Right lobe of liver (tissue), 6 donors: ENCODE measurements at regions not wholly inside any gene's neighbourhood (a gene's known extent, or its start where the extent isn't known, plus 50 kb on each side); places are given as distances from the start of the nearest gene placed in this dataset.
A peak's percentile ranks its signal among the peaks of the same experiment; 100 is the strongest.

Source experiments
- ATAC-seq, 4 donors: fragments of 200-7000 bp; cut with Tn5 transposase; one replicate each; pipeline ENCODE4 v1.9.1; 2020; ENCODE audit warnings: mild to moderate bottlenecking in 4 of 4, moderate library complexity in 4 of 4
- DNase-seq, 3 donors: peaks; one replicate each; pipeline ENCODE4 v3.0.0-alpha.2; 2020
- H3K27ac ChIP-seq, 3 donors: fragments of 200-600 bp; one replicate each; pipeline ENCODE4 v1.8.0; 2022
- H3K27me3 ChIP-seq, 2 donors: fragments of 200-600 bp; one replicate each; pipeline ENCODE4 v1.8.0; 2022
- H3K36me3 ChIP-seq, 4 donors: fragments of 200-600 bp; sonication (generic) in 1 of 4; one replicate each; pipeline versions ENCODE4 v1.5.1 to v1.8.0; 2017 to 2022; ENCODE audit warnings: control low read depth in 1 of 4
- H3K4me1 ChIP-seq, 4 donors: fragments of 200-600 bp; sonication (generic) in 1 of 4; one replicate each; pipeline versions ENCODE4 v1.5.1 to v1.8.0; 2017 to 2022; ENCODE audit warnings: control low read depth in 1 of 4
- H3K4me3 ChIP-seq, 3 donors: fragments of 200-600 bp; one replicate each; pipeline ENCODE4 v1.8.0; 2022
- H3K9me3 ChIP-seq, 4 donors: fragments of 200-600 bp; sonication (generic) in 1 of 4; one replicate each; pipeline versions ENCODE4 v1.5.1 to v1.8.0; 2017 to 2022; ENCODE audit warnings: control low read depth in 1 of 4
- POLR2A ChIP-seq: fragments of 450-650 bp; IDR thresholded peaks from one replicate; pipeline ENCODE4 v1.6.1; 2017; ENCODE audit warnings: antibody characterized with exemption, mild to moderate bottlenecking
- WGBS: methylation state at CpG from one replicate; pipeline ENCODE4 v1.1.6; 2018; ENCODE audit warnings: low coverage, low lambda C conversion rate; ENCODE audit not compliant: insufficient coverage; ENCODE audit errors: missing lambda C conversion rate; 5-methylcytosine and 5-hydroxymethylcytosine counted together
- intact Hi-C, 2 donors: fragments of 100-400 bp; cut with DNase I; formaldehyde crosslinking; loops; one replicate each; pipeline versions ENCODE4 v1.11.2 to v1.14.1; 2022
- TF ChIP-seq, protein P1 (sequence below), 4 donors: fragments of 200-600 bp in 3 of 4; fragments of 450-650 bp in 1 of 4; IDR thresholded peaks; one replicate each; pipeline versions ENCODE4 v1.5.1 to v1.8.0; 2016 to 2022; ENCODE audit warnings: antibody characterized with exemption in 4 of 4, mild to moderate bottlenecking in 2 of 4
- donor health status: DM: no; HTN: yes; CAD: no.
- donor health status: DM: no; HTN: no; CAD: no.
- donor health status: DM: no; HTN: no; CAD: no.
- donor health status: DM: no; HTN: yes; CAD: no.
- donor health status: DM: no; HTN: yes; CAD: no.

DNA sequence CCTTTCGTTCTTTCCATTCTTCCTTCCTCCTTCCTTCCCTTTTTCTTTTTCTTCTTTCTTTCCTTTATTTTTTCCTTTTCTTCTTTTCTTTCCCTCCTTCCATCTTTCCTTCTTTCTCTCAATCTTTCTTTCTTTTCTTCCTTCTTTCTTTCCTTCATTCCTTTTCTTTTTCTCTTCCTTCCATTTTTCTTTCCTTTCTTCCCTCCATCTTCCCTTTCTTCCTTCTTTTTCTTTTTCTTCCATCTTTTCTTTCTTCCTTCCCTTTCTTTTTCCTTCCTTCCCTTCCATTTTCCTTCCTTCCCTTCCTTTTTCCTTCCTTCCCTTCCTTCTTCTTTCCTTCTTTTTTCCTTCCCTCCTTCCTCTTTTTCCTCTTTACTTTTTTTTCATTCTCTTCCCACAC lies 568.7 kb downstream of the GALR1 start:
- H3K4me1 ChIP-seq: no peaks in the 10 kb centered on the region
- ATAC-seq: no peak
- TF ChIP-seq, protein P1, sequence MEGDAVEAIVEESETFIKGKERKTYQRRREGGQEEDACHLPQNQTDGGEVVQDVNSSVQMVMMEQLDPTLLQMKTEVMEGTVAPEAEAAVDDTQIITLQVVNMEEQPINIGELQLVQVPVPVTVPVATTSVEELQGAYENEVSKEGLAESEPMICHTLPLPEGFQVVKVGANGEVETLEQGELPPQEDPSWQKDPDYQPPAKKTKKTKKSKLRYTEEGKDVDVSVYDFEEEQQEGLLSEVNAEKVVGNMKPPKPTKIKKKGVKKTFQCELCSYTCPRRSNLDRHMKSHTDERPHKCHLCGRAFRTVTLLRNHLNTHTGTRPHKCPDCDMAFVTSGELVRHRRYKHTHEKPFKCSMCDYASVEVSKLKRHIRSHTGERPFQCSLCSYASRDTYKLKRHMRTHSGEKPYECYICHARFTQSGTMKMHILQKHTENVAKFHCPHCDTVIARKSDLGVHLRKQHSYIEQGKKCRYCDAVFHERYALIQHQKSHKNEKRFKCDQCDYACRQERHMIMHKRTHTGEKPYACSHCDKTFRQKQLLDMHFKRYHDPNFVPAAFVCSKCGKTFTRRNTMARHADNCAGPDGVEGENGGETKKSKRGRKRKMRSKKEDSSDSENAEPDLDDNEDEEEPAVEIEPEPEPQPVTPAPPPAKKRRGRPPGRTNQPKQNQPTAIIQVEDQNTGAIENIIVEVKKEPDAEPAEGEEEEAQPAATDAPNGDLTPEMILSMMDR (IDR thresholded peaks at IDR 0.05): no peak
- TF ChIP-seq POLR2A: no peak
- 57% methylated on average over 1 of the region's 1 CpG for WGBS
- DNase-seq: no peak
- no peaks in the 10 kb centered on the region for H3K9me3 ChIP-seq
- H3K36me3 ChIP-seq: no peaks in the 10 kb centered on the region
- intact Hi-C loops: no loop called here
- no peaks in the 10 kb centered on the region for H3K27me3 ChIP-seq
- H3K27ac ChIP-seq: no peak overlapping the region
- H3K4me3 ChIP-seq: no peak overlapping the region

DNA sequence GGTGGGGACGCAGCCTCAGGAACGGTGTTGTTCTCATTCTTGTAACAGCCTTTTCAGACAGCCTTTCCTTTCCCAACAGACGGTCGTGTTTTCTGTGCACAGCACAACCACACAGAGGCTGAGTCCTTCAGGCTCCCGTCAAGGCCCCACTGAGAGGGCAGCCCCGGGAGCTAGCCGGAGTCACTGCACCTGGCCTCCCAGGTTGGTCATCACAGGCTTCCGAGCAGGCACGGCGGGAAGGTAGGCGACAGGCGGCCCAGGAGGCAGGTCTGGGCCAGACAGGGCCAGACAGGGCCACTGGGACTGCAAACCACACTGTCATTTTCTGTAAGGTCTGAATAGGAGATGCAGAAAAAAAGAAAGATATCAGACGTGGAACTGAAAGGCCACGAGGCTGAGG lies 570.8 kb downstream of the GALR1 start:
- no peaks in the 10 kb centered on the region for H3K36me3 ChIP-seq
- DNase-seq (no peak), ATAC-seq (no peak)
- H3K9me3 ChIP-seq: no peaks in the 10 kb centered on the region
- no peaks in the 10 kb centered on the region for H3K4me1 ChIP-seq
- TF ChIP-seq POLR2A: no peak
- TF ChIP-seq, protein P1 (IDR thresholded peaks at IDR 0.05): no peak
- H3K4me3 ChIP-seq: no peak overlapping the region
- no peaks in the 10 kb centered on the region for H3K27me3 ChIP-seq
- intact Hi-C loops: no loop called here
- 65% methylated on average over 3 of the region's 14 CpGs for WGBS
- no peak overlapping the region for H3K27ac ChIP-seq

- DNase-seq (no peak), ATAC-seq (no peak)
- Histone ChIP-seq H3K27me3 (no peaks in the 10 kb centered on the region), H3K36me3 (no peaks in the 10 kb centered on the region), H3K4me1 (no peaks in the 10 kb centered on the region), H3K9me3 (no peaks in the 10 kb centered on the region), H3K27ac (no peak overlapping the region), H3K4me3 (no peak overlapping the region)
- WGBS: 71% methylated on average over 6 of the region's 7 CpGs
- TF ChIP-seq, protein P1 (IDR thresholded peaks at IDR 0.05): no peak
- TF ChIP-seq POLR2A: no peak
- intact Hi-C loops: no loop called here
Measured at GRCh38 chr18:77821892-77822291, 572.2 kb downstream of the GALR1 start.

DNA sequence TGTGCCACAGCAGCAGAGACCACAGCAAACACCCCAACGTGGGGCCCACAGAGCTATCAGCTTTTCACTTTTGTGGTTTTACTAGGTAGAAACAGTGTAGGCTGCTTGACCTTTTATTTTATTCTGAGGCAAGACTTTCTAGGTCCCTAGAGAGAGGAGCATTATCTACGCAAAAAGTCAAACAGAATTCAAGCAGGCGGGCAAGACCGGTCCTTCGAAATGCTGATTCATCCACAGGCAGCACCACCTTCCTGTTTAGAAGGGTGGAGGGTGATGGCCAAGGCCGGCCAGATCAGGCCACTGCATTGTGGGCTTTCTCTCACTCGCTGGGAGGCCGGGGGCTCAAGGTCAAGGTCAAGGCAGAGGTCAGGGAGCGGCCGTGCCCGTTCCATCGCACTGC lies 573.0 kb downstream of the GALR1 start:
- 36% methylated on average over 9 of the region's 12 CpGs for WGBS
- intact Hi-C loops: no loop called here
- H3K27me3 ChIP-seq: no peaks in the 10 kb centered on the region
- no peaks in the 10 kb centered on the region for H3K36me3 ChIP-seq
- DNase-seq (no peak), ATAC-seq (peak; percentile 15 to 76 (median 32))
- H3K4me1 ChIP-seq: no peaks in the 10 kb centered on the region
- no peak overlapping the region for H3K4me3 ChIP-seq
- TF ChIP-seq, protein P1 (IDR thresholded peaks at IDR 0.05): no peak
- no peak for TF ChIP-seq POLR2A
- no peaks in the 10 kb centered on the region for H3K9me3 ChIP-seq
- no peak overlapping the region for H3K27ac ChIP-seq

GRCh38 chr18:77833807-77834206 lies 584.2 kb downstream of the GALR1 start:
- Histone ChIP-seq H3K9me3 (no peaks in the 10 kb centered on the region), H3K4me3 (no peak overlapping the region), H3K4me1 (no peaks in the 10 kb centered on the region), H3K27me3 (no peaks in the 10 kb centered on the region), H3K36me3 (no peaks in the 10 kb centered on the region), H3K27ac (no peak overlapping the region)
- WGBS: 47% methylated on average over 5 of the region's 5 CpGs
- TF ChIP-seq POLR2A: no peak
- TF ChIP-seq, protein P1 (IDR thresholded peaks at IDR 0.05): no peak
- intact Hi-C loops: no loop called here
- ATAC-seq: no peak
- no peak for DNase-seq
